ENCODE measurements at regions not wholly inside any gene's neighbourhood (a gene's known extent, or its start where the extent isn't known, plus 50 kb on each side); places are given as distances from the start of the nearest gene placed in this dataset.

- no peaks in the 10 kb centered on the region for H3K9me3 ChIP-seq
- no peak overlapping the region for H3K4me3 ChIP-seq
- no peaks in the 10 kb centered on the region for H3K36me3 ChIP-seq (ENCODE audit: low read depth, missing control alignments)
- TF ChIP-seq POLR2A (IDR thresholded peaks at IDR 0.05) = no peak
- TF ChIP-seq CTCF (IDR thresholded peaks at IDR 0.05) = no peak
- no peaks in the 10 kb centered on the region for H3K27me3 ChIP-seq
- intact Hi-C loops (cut with DNase I; ENCODE audit: low total_unique reads) = no loop called here
- no peaks in the 10 kb centered on the region for H3K4me1 ChIP-seq
- no peak overlapping the region for H3K27ac ChIP-seq
- no peak for DNase-seq
- 63 to 83% methylated on average over 1 of the region's 1 CpG for WGBS, 2 donors
These were observed 116.7 kb upstream of the PDE5A start for GRCh38 chr4:119745351-119745750.

GRCh38 chr4:119744580-119744979 lies 116.0 kb upstream of the PDE5A start:
- intact Hi-C loops (cut with DNase I; ENCODE audit: low total_unique reads) = loop anchor here (5.0 kb wide), 1 partner anchor 97 kb away; no protein-coding TSS in a partner anchor
- TF ChIP-seq CTCF (IDR thresholded peaks at IDR 0.05) (no peak), POLR2A (IDR thresholded peaks at IDR 0.05) (no peak)
- Histone ChIP-seq H3K9me3 (no peaks in the 10 kb centered on the region), H3K4me3 (no peak overlapping the region), H3K27me3 (no peaks in the 10 kb centered on the region), H3K36me3 (ENCODE audit: low read depth, missing control alignments) (no peaks in the 10 kb centered on the region), H3K27ac (no peak overlapping the region), H3K4me1 (no peaks in the 10 kb centered on the region)
- DNase-seq = no peak
- WGBS, 2 donors = 78 to 84% methylated on average over 3 of the region's 3 CpGs

GRCh38 chr4:119743644-119744043 lies 115.0 kb upstream of the PDE5A start:
- whole genome bisulfite sequencing, 2 donors = 56 to 57% methylated on average over 2 of the region's 2 CpGs
- Histone ChIP-seq H3K27ac (no peak overlapping the region), H3K4me3 (no peak overlapping the region), H3K36me3 (ENCODE audit: low read depth, missing control alignments) (no peaks in the 10 kb centered on the region), H3K9me3 (no peaks in the 10 kb centered on the region), H3K4me1 (no peaks in the 10 kb centered on the region), H3K27me3 (no peaks in the 10 kb centered on the region)
- TF ChIP-seq CTCF (IDR thresholded peaks at IDR 0.05) (no peak), POLR2A (IDR thresholded peaks at IDR 0.05) (no peak)
- intact Hi-C loops (cut with DNase I; ENCODE audit: low total_unique reads) = loop anchor here (5.0 kb wide), 1 partner anchor 96 kb away; no protein-coding TSS in a partner anchor
- DNase-seq = no peak

GRCh38 chr4:119739796-119740195 lies 111.2 kb upstream of the PDE5A start:
- Histone ChIP-seq H3K4me1 (no peaks in the 10 kb centered on the region), H3K4me3 (no peak overlapping the region), H3K9me3 (no peaks in the 10 kb centered on the region), H3K36me3 (ENCODE audit: low read depth, missing control alignments) (no peaks in the 10 kb centered on the region), H3K27me3 (no peaks in the 10 kb centered on the region), H3K27ac (no peak overlapping the region)
- DNase-seq = no peak
- intact Hi-C loops (cut with DNase I; ENCODE audit: low total_unique reads) = loop anchor here (5.0 kb wide), 1 partner anchor 92 kb away; no protein-coding TSS in a partner anchor
- no peak for TF ChIP-seq POLR2A (IDR thresholded peaks at IDR 0.05)
- no peak for TF ChIP-seq CTCF (IDR thresholded peaks at IDR 0.05)
- WGBS, 2 donors = 43 to 58% methylated on average over 4 of the region's 4 CpGs

- TF ChIP-seq CTCF (IDR thresholded peaks at IDR 0.05) = no peak
- no peak for TF ChIP-seq POLR2A (IDR thresholded peaks at IDR 0.05)
- intact Hi-C loops (cut with DNase I; ENCODE audit: low total_unique reads) = no loop called here
- Histone ChIP-seq H3K4me3 (no peak overlapping the region), H3K27ac (no peak overlapping the region), H3K36me3 (ENCODE audit: low read depth, missing control alignments) (no peaks in the 10 kb centered on the region), H3K4me1 (no peaks in the 10 kb centered on the region), H3K27me3 (no peaks in the 10 kb centered on the region), H3K9me3 (no peaks in the 10 kb centered on the region)
- DNase-seq = no peak
- whole genome bisulfite sequencing, 2 donors = 80 to 84% methylated on average over 2 of the region's 2 CpGs
These were observed 110.3 kb upstream of the PDE5A start for GRCh38 chr4:119738901-119739300.

Data from testis (tissue), 2 donors.